B cell (primary cell): ENCODE measurements at regions not wholly inside any gene's neighbourhood (a gene's known extent, or its start where the extent isn't known, plus 50 kb on each side); places are given as distances from the start of the nearest gene placed in this dataset.

Source experiments
- ATAC-seq: fragments of 200-7000 bp; cut with Tn5 transposase; one replicate; pipeline ENCODE4 v1.10.0; 2021; ENCODE audit warnings: low read depth, mild to moderate bottlenecking, moderate number of reproducible peaks, moderate library complexity
- CTCF ChIA-PET: fragments of 350-600 bp; sonication (Branson Sonifier 250); formaldehyde crosslinking; loops from one replicate; lab custom pipeline; 2021; ENCODE audit warnings: antibody characterized with exemption, inconsistent platforms; lab: Charles Lee
- POLR2A ChIA-PET: fragments of 350-600 bp; sonication (Branson Sonifier 250); formaldehyde crosslinking; loops from one replicate; lab custom pipeline; 2021; ENCODE audit warnings: antibody characterized with exemption; lab: Charles Lee
- DNase-seq: peaks from one replicate; pipeline ENCODE4 v3.0.0; 2013
- H2AFZ ChIP-seq: 2 replicates; pipeline ENCODE4 v1.6.1; 2012; ENCODE audit warnings: mild to moderate bottlenecking, low read depth, low read length; ENCODE audit not compliant: insufficient read depth, poor library complexity, severe bottlenecking
- H3K27ac ChIP-seq, 2 donors: 1 replicate in 1 of 2; 2 replicates in 1 of 2; pipeline ENCODE4 v1.5.1; 2012 to 2013; ENCODE audit warnings: low read length in 2 of 2, mild to moderate bottlenecking in 2 of 2, moderate library complexity in 1 of 2
- H3K27me3 ChIP-seq, 4 experiments: fragments of 200-600 bp in 1 of 4; sonication (generic) in 1 of 4; replicated peaks in 1 of 4; 1 replicate in 2 of 4; 2 replicates in 2 of 4; pipeline versions ENCODE4 v1.6.1 to v1.7.0; 2013 to 2016; ENCODE audit warnings: low read length in 3 of 4, mild to moderate bottlenecking in 2 of 4, mixed read lengths in 1 of 4, moderate library complexity in 1 of 4; ENCODE audit not compliant: insufficient read depth in 4 of 4, control insufficient read depth in 3 of 4; ENCODE audit errors: control extremely low read depth in 1 of 4
- H3K36me3 ChIP-seq, 2 experiments: replicated peaks in 1 of 2; 1 replicate in 1 of 2; 2 replicates in 1 of 2; pipeline versions ENCODE4 v1.6.1 to v1.7.1; 2013; ENCODE audit warnings: low read length in 1 of 2; ENCODE audit not compliant: insufficient read depth in 2 of 2, control insufficient read depth in 1 of 2; ENCODE audit errors: control extremely low read depth in 1 of 2, extremely low read depth in 1 of 2
- H3K4me1 ChIP-seq, 2 donors: fragments of 200-600 bp in 1 of 2; sonication (generic) in 1 of 2; 1 replicate in 1 of 2; 2 replicates in 1 of 2; pipeline versions ENCODE4 v1.5.1 to v1.6.1; 2013 to 2017; ENCODE audit warnings: low read length in 2 of 2; ENCODE audit not compliant: control insufficient read depth in 2 of 2, insufficient read depth in 2 of 2
- H3K4me2 ChIP-seq: replicated peaks from 2 replicates; pipeline ENCODE3; 2012; ENCODE audit warnings: mild to moderate bottlenecking, low read depth, low read length; ENCODE audit not compliant: poor library complexity, severe bottlenecking
- H3K4me3 ChIP-seq, 5 experiments: fragments of 200-600 bp in 1 of 5; sonication (generic) in 1 of 5; 1 replicate in 3 of 5; 2 replicates in 2 of 5; pipeline versions ENCODE4 v1.5.1 to v1.7.0; 2011 to 2016; ENCODE audit warnings: low read length in 4 of 5, mild to moderate bottlenecking in 4 of 5, low read depth in 2 of 5, control low read depth in 1 of 5, moderate library complexity in 1 of 5; ENCODE audit not compliant: insufficient read depth in 1 of 5; ENCODE audit errors: control extremely low read depth in 1 of 5, extremely low read depth in 1 of 5
- H3K79me2 ChIP-seq: fragments of 200-600 bp; sonication (generic); one replicate; pipeline ENCODE4 v1.6.0; 2016; ENCODE audit warnings: low read length; ENCODE audit not compliant: control insufficient read depth, insufficient read depth
- H3K9ac ChIP-seq: fragments of 200-600 bp; sonication (generic); 2 replicates; pipeline ENCODE4 v1.6.1; 2017; ENCODE audit warnings: mild to moderate bottlenecking, low read length, moderate library complexity
- H3K9me3 ChIP-seq, 3 donors: one replicate each; pipeline versions ENCODE4 v1.6.1 to v1.7.1; 2013; ENCODE audit warnings: low read length in 2 of 3; ENCODE audit not compliant: control insufficient read depth in 2 of 3, insufficient read depth in 1 of 3; ENCODE audit errors: control extremely low read depth in 1 of 3
- H4K20me1 ChIP-seq: 2 replicates; pipeline ENCODE4 v1.6.0; 2012; ENCODE audit warnings: mild to moderate bottlenecking, low read length; ENCODE audit not compliant: insufficient read depth, control insufficient read depth, poor library complexity, severe bottlenecking
- H3K27ac Mint-ChIP-seq: one replicate; pipeline ENCODE4 v1.8.0; 2021; ENCODE audit warnings: mixed read lengths
- H3K27me3 Mint-ChIP-seq: one replicate; pipeline ENCODE4 v1.8.0; 2021; ENCODE audit warnings: mixed read lengths
- H3K4me1 Mint-ChIP-seq: one replicate; pipeline ENCODE4 v1.8.0; 2021; ENCODE audit warnings: mixed read lengths
- H3K4me3 Mint-ChIP-seq: one replicate; pipeline ENCODE4 v1.8.0; 2021; ENCODE audit warnings: mixed read lengths
- H3K9me3 Mint-ChIP-seq: one replicate; pipeline ENCODE4 v1.8.0; 2022; ENCODE audit warnings: mixed read lengths; ENCODE audit not compliant: insufficient read depth
- EZH2 ChIP-seq: IDR thresholded peaks from 2 replicates; pipeline ENCODE4 v1.6.1; 2012; ENCODE audit warnings: borderline replicate concordance, low read depth, mild to moderate bottlenecking, moderate library complexity, low read length; ENCODE audit not compliant: insufficient read depth, poor library complexity, severe bottlenecking
- WGBS: methylation state at CpG from one replicate; pipeline ENCODE4 v1.1.5; 2013; ENCODE audit warnings: missing lambda C conversion rate; ENCODE audit not compliant: insufficient coverage; 5-methylcytosine and 5-hydroxymethylcytosine counted together
- intact Hi-C: fragments of 100-400 bp; cut with micrococcal nuclease; formaldehyde crosslinking; loops from one replicate; pipeline ENCODE4 v1.10.0; 2022
- TF ChIP-seq, protein P1 (sequence below): fragments of 200-600 bp; IDR thresholded peaks from one replicate; pipeline ENCODE4 v1.8.0; 2022; ENCODE audit warnings: antibody characterized with exemption, mild to moderate bottlenecking

DNA sequence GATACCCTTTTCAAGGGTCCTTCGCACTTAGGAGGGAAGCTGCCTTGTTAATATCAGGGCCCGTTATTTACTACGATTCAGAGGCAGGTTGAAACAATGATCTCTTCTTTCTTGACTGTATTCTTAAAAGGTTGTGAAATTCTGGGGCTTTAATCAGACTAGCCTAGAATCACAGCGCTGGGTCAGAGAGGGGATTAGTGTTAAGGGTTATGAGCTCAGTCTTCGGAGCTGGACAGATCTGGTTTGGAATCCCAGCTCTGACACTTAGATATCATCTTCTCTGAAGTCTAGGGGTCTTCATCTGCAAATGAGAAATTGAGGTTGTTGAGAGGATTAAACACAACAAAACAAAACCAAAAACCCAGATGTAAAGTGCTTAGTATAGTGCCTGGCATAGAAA, 77.4 kb downstream of the CD83 start:
- H3K27ac Mint-ChIP-seq: no peak overlapping the region
- H3K4me3 Mint-ChIP-seq: no peak overlapping the region

DNA sequence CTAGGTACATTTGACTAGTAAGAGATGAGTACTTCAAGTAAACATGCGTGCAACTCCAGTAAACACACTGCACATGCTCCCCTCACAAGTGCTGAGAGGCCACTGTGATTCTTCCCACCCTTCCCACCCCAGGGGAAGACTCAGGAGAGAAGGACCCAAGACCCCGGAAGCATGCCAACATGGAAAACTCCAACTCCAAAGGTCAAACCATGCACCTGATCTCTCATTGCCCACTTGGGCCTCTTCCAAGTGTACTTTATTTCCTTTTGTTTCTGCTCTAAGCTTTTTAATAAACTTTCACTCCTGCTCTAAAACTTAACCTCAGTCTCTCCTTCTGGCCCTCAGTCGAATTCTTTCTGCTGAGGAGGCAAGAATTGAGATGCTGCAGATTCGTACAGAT, 78.5 kb downstream of the CD83 start:
- TF ChIP-seq, protein P1, sequence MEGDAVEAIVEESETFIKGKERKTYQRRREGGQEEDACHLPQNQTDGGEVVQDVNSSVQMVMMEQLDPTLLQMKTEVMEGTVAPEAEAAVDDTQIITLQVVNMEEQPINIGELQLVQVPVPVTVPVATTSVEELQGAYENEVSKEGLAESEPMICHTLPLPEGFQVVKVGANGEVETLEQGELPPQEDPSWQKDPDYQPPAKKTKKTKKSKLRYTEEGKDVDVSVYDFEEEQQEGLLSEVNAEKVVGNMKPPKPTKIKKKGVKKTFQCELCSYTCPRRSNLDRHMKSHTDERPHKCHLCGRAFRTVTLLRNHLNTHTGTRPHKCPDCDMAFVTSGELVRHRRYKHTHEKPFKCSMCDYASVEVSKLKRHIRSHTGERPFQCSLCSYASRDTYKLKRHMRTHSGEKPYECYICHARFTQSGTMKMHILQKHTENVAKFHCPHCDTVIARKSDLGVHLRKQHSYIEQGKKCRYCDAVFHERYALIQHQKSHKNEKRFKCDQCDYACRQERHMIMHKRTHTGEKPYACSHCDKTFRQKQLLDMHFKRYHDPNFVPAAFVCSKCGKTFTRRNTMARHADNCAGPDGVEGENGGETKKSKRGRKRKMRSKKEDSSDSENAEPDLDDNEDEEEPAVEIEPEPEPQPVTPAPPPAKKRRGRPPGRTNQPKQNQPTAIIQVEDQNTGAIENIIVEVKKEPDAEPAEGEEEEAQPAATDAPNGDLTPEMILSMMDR: no peak
- TF ChIP-seq EZH2: no peak
- H3K9me3 Mint-ChIP-seq: peaks cover 5% of the 10 kb centered on the region
- H3K9ac ChIP-seq: no peak overlapping the region
- DNase-seq (no peak), ATAC-seq (no peak)
- no peak overlapping the region for H3K27ac Mint-ChIP-seq
- intact Hi-C loops: no loop called here
- WGBS: 100% methylated on average over 1 of the region's 4 CpGs
- no peaks in the 10 kb centered on the region for H3K27me3 Mint-ChIP-seq
- H2AFZ ChIP-seq: no peak overlapping the region
- H3K4me3 ChIP-seq: no peak overlapping the region
- no peak overlapping the region for H3K4me2 ChIP-seq
- no peaks in the 10 kb centered on the region for H3K4me1 ChIP-seq
- H3K36me3 ChIP-seq: no peaks in the 10 kb centered on the region
- no peaks in the 10 kb centered on the region for H3K4me1 Mint-ChIP-seq
- ChIA-PET CTCF (no interaction called here), POLR2A (no interaction called here)
- H3K79me2 ChIP-seq: no peaks in the 10 kb centered on the region
- no peaks in the 10 kb centered on the region for H4K20me1 ChIP-seq
- H3K9me3 ChIP-seq: peaks cover 0 to 8% (median 0%) of the 10 kb centered on the region in 3 donors
- H3K4me3 Mint-ChIP-seq: no peak overlapping the region
- H3K27ac ChIP-seq: no peak overlapping the region
- H3K27me3 ChIP-seq: no peaks in the 10 kb centered on the region

More for the DNA sequence above, 77.4 kb downstream of the CD83 start:
- DNase-seq: no peak
- Histone ChIP-seq H3K79me2 (no peaks in the 10 kb centered on the region), H4K20me1 (no peaks in the 10 kb centered on the region), H3K9ac (no peak overlapping the region), H3K36me3 (no peaks in the 10 kb centered on the region), H3K4me2 (no peak overlapping the region), H3K4me1 (no peaks in the 10 kb centered on the region), H3K4me3 (no peak overlapping the region), H3K27me3 (no peaks in the 10 kb centered on the region), H3K27ac (no peak overlapping the region), H2AFZ (no peak overlapping the region), H3K9me3 (peaks cover 0 to 6% (median 0%) of the 10 kb centered on the region in 3 donors)
- TF ChIP-seq, protein P1: no peak
- CTCF ChIA-PET: no interaction called here
- intact Hi-C loops: no loop called here
- ATAC-seq: no peak
- peaks cover 1% of the 10 kb centered on the region for H3K9me3 Mint-ChIP-seq
- no CpG with 5 or more reads among the region's 5 CpGs for WGBS
- POLR2A ChIA-PET: no interaction called here
- no peaks in the 10 kb centered on the region for H3K27me3 Mint-ChIP-seq
- H3K4me1 Mint-ChIP-seq: no peaks in the 10 kb centered on the region
